GM12865 (cell line): ENCODE measurements at regions not wholly inside any gene's neighbourhood (a gene's known extent, or its start where the extent isn't known, plus 50 kb on each side); places are given as distances from the start of the nearest gene placed in this dataset.

Experiments used
- DNase-seq: peaks from one replicate; pipeline ENCODE4 v3.0.0; 2010; ENCODE audit warnings: low read depth
- H3K4me3 ChIP-seq: 2 replicates; pipeline ENCODE4 v1.5.1; 2011; ENCODE audit warnings: mild to moderate bottlenecking, low read depth, low read length, control low read depth
- TF ChIP-seq, protein P1 (sequence below): IDR thresholded peaks from 2 replicates; pipeline ENCODE4 v1.5.1; 2011; ENCODE audit warnings: low read length, control low read depth, low read depth, inconsistent platforms; ENCODE audit not compliant: insufficient read depth; ENCODE audit errors: missing control alignments

- DNase-seq, result no peak
- TF ChIP-seq, protein P1, sequence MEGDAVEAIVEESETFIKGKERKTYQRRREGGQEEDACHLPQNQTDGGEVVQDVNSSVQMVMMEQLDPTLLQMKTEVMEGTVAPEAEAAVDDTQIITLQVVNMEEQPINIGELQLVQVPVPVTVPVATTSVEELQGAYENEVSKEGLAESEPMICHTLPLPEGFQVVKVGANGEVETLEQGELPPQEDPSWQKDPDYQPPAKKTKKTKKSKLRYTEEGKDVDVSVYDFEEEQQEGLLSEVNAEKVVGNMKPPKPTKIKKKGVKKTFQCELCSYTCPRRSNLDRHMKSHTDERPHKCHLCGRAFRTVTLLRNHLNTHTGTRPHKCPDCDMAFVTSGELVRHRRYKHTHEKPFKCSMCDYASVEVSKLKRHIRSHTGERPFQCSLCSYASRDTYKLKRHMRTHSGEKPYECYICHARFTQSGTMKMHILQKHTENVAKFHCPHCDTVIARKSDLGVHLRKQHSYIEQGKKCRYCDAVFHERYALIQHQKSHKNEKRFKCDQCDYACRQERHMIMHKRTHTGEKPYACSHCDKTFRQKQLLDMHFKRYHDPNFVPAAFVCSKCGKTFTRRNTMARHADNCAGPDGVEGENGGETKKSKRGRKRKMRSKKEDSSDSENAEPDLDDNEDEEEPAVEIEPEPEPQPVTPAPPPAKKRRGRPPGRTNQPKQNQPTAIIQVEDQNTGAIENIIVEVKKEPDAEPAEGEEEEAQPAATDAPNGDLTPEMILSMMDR, result no peak
These were observed 422.5 kb upstream of the PIK3C3 start for GRCh38 chr18:41532344-41533086.

DNA sequence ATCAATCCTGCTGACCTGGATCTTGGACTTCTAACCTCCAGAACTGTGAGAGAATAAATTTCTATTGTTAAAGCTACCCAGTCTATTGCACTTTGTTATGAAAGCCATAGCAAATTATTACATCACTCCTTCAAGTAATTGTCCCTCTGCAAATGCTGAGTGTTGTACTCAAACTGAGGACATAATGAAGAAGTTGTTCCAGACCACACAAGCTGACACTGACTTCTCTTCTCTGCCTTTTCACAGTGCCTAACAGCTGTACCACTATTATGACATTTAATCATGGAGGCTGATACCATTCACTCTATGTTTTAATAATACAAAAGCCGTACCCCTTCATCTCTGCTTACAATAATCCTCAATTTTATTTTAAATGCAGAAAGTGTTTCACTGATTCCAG is 424.1 kb upstream of the PIK3C3 start:
- TF ChIP-seq, protein P1, result no peak
- no peak overlapping the region for H3K4me3 ChIP-seq
- no peak for DNase-seq

More at GRCh38 chr18:41532344-41533086, 422.5 kb upstream of the PIK3C3 start:
- H3K4me3 ChIP-seq, result no peak overlapping the region

DNA sequence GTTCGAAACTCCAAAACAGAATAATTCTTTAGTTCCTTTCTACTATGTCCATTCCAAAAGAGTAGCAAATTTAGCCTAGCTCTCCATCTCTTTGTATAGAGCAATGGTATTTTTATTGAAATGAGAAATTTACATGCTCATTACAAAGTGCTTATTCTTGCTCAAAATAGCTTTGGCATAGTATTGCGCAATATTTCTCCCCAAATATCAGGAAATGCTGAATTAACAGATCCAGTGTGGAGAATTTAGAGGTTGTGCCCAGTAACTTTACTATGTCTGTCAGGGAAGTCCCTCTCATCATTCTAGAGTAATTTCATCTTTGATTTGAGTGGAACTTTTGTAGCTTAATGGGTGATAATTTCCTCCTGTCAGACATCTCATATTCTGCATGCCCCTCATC is 425.9 kb upstream of the PIK3C3 start:
- TF ChIP-seq, protein P1, result no peak
- no peak for DNase-seq
- no peak overlapping the region for H3K4me3 ChIP-seq

DNA sequence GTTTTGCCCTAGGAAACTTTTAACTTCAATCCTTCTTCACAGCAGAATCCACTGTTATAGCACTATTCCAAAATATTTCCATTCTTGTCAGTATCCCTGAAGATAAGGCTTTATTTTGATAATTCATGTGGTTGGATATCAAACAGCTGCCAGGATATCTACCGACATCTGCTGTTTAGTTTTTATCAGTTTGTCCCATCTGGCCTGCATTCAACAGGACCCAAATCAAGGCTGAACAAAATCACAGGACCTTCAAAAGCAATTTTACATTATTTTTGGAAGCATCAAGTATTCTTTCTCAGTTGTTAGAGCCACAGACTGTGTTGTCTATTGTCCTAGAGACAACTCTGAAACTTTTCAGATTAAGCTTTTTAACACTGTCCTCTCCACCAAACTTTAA is 429.0 kb upstream of the PIK3C3 start:
- TF ChIP-seq, protein P1, result no peak
- no peak for DNase-seq

DNA sequence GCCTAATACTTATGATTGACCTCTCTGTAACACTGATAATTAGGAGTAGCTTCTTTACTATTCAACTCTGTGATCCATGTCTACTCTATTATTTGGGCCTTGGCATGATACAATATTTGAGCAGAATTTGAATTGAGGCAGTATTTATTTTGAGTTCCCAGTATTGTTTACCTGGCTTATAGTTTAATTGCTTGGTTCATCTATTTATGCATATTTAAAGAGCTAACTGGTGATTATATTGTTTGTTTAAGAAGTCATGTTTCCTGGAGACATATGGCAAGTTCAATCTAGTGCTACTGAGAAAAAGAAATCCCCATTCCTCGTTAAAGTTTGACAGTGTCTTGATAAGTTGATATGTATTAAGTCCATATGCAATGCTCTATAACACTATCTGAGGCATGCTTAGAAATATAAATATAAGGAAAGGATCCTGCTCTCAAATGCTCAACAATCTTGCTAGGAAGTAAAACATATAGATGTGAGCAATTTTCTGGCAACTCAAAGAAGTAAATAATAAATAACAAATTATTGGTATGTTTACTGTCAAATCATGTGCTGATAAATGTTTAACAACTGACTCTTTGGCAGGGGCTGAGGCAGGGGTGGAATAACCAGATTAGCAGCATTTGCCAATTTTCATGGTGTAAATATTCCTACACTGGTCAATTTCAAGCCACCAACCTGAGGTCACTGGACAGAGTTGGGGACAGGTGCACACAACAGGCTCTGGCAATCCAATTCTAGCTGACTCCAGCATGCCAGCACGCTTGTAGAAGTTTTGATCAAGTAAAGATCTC is 430.2 kb upstream of the PIK3C3 start:
- no peak for DNase-seq
- TF ChIP-seq, protein P1, result no peak
- no peak overlapping the region for H3K4me3 ChIP-seq

More for the DNA sequence above, 429.0 kb upstream of the PIK3C3 start:
- no peak overlapping the region for H3K4me3 ChIP-seq

GRCh38 chr18:41517142-41517541 is 437.9 kb upstream of the PIK3C3 start:
- TF ChIP-seq, protein P1, result no peak
- no peak for DNase-seq
- H3K4me3 ChIP-seq, result no peak overlapping the region

DNA sequence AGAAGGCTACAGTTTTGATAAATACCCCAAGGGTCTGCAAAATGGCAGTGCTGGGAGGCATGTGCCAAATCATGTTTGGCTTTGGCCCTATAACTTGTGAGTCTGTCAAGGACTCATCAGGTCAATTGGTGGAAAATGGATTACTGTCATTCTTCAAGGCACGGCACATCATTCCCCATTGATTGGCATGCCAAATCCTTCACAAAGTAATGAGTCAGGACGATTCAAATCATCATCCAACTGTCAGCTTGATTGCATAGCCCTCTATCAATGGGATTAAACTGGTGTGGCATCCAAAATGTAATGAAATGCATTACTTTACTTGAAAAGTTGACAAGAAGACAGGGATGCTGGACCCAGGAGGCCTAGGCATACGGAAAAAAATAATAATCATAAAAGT is 441.6 kb upstream of the PIK3C3 start:
- H3K4me3 ChIP-seq, result no peak overlapping the region
- TF ChIP-seq, protein P1, result no peak
- DNase-seq, result no peak
